ENCODE measurements at regions not wholly inside any gene's neighbourhood (a gene's known extent, or its start where the extent isn't known, plus 50 kb on each side); places are given as distances from the start of the nearest gene placed in this dataset.

GRCh38 chr3:182027366-182027765 is 315.6 kb downstream of the SOX2 start:
- TF ChIP-seq EZH2 (IDR thresholded peaks at IDR 0.05; ENCODE audit: borderline replicate concordance, insufficient read depth, low read depth, low read length, poor library complexity, severe bottlenecking) (no peak), CTCF (IDR thresholded peaks at IDR 0.05) (no peak)
